Gastrocnemius medialis (tissue), 4 donors: ENCODE measurements at regions not wholly inside any gene's neighbourhood (a gene's known extent, or its start where the extent isn't known, plus 50 kb on each side); places are given as distances from the start of the nearest gene placed in this dataset.

Source experiments
- ATAC-seq, 2 donors: fragments of 150-250 bp; one replicate each; pipeline ENCODE4 v1.9.1; 2016
- DNase-seq, 2 donors: peaks; one replicate each; pipeline ENCODE4 v3.0.0-alpha.2; 2019
- H3K27ac ChIP-seq, 4 donors: fragments of 200-600 bp; sonication (generic); 1 replicate in 1 of 4; 2 replicates in 3 of 4; pipeline ENCODE4 v1.5.1; 2016 to 2018; ENCODE audit warnings: mild to moderate bottlenecking in 2 of 4, moderate library complexity in 1 of 4
- H3K27me3 ChIP-seq, 3 donors: fragments of 200-600 bp; sonication (generic) in 2 of 3; 1 replicate in 1 of 3; 2 replicates in 2 of 3; pipeline versions ENCODE4 v1.5.1 to v1.6.0; 2016 to 2019; ENCODE audit warnings: mild to moderate bottlenecking in 1 of 3, moderate library complexity in 1 of 3
- H3K36me3 ChIP-seq, 2 donors: fragments of 200-600 bp; sonication (generic) in 1 of 2; one replicate each; pipeline ENCODE4 v1.5.1; 2017 to 2018
- H3K4me1 ChIP-seq, 2 donors: fragments of 200-600 bp; sonication (generic) in 1 of 2; one replicate each; pipeline ENCODE4 v1.5.1; 2016 to 2017; ENCODE audit warnings: mild to moderate bottlenecking in 2 of 2
- H3K4me3 ChIP-seq, 4 donors: fragments of 200-600 bp; sonication (generic) in 3 of 4; 1 replicate in 1 of 4; 2 replicates in 3 of 4; pipeline ENCODE4 v1.5.1; 2016 to 2019; ENCODE audit warnings: mild to moderate bottlenecking in 2 of 4
- H3K9me3 ChIP-seq, 3 donors: fragments of 200-600 bp; sonication (generic) in 2 of 3; 1 replicate in 1 of 3; 2 replicates in 2 of 3; pipeline ENCODE4 v1.5.1; 2016 to 2019
- POLR2A ChIP-seq, 2 donors: fragments of 450-650 bp; IDR thresholded peaks; one replicate each; pipeline ENCODE4 v1.6.1; 2017; ENCODE audit warnings: antibody characterized with exemption in 2 of 2, mild to moderate bottlenecking in 2 of 2, moderate library complexity in 2 of 2
- in situ Hi-C, 4 donors: fragments of 200-750 bp; cut with MboI; loops; one replicate each; pipeline versions ENCODE4 v1.15.0 to v1.8.0; 2017; ENCODE audit warnings: low sequenced_read_pairs in 4 of 4
- intact Hi-C: fragments of 100-400 bp; cut with DNase I; formaldehyde crosslinking; loops from one replicate; pipeline ENCODE4 v1.15.1; 2023; ENCODE audit warnings: low total_unique reads
- TF ChIP-seq, protein P1 (sequence below), 5 experiments: fragments of 450-650 bp in 3 of 5; fragments of 200-600 bp in 2 of 5; sonication (generic) in 2 of 5; IDR thresholded peaks in 4 of 5; conservative IDR thresholded peaks in 1 of 5; 1 replicate in 4 of 5; 2 replicates in 1 of 5; pipeline ENCODE4 v1.5.1; 2016 to 2019; ENCODE audit warnings: antibody characterized with exemption in 5 of 5, mild to moderate bottlenecking in 3 of 5, moderate library complexity in 3 of 5

DNA sequence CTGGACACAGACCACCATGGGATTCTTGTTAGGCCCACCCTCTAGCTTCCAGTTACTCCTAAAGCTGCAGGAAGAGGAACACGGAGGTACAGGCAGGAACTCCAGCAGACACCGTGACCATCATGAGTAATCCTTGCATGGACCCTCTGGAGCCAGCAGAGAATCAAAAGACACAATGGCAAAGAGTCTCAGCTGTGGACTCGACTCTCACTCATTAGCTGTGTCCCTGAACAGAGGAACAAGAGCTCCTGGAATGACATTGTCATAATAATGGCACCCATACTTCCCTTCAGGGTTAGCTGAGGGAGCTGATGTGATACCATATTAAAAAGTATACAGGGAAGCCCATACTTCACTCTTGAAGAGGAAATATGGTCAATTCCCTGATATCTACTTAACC, 176.3 kb upstream of the ASIC2 start:
- Histone ChIP-seq H3K4me3 (no peak overlapping the region), H3K36me3 (no peaks in the 10 kb centered on the region), H3K9me3 (no peaks in the 10 kb centered on the region), H3K27me3 (no peaks in the 10 kb centered on the region), H3K4me1 (no peaks in the 10 kb centered on the region), H3K27ac (no peak overlapping the region)
- intact Hi-C loops (no loop called here), in situ Hi-C loops (no loop called here)
- TF ChIP-seq, protein P1, sequence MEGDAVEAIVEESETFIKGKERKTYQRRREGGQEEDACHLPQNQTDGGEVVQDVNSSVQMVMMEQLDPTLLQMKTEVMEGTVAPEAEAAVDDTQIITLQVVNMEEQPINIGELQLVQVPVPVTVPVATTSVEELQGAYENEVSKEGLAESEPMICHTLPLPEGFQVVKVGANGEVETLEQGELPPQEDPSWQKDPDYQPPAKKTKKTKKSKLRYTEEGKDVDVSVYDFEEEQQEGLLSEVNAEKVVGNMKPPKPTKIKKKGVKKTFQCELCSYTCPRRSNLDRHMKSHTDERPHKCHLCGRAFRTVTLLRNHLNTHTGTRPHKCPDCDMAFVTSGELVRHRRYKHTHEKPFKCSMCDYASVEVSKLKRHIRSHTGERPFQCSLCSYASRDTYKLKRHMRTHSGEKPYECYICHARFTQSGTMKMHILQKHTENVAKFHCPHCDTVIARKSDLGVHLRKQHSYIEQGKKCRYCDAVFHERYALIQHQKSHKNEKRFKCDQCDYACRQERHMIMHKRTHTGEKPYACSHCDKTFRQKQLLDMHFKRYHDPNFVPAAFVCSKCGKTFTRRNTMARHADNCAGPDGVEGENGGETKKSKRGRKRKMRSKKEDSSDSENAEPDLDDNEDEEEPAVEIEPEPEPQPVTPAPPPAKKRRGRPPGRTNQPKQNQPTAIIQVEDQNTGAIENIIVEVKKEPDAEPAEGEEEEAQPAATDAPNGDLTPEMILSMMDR (IDR thresholded peaks at IDR 0.05 in 4 of 5, conservative IDR thresholded peaks at IDR 0.05 in 1 of 5), result no peak
- no peak for TF ChIP-seq POLR2A (IDR thresholded peaks at IDR 0.05)
- no peak for DNase-seq
- ATAC-seq, result no peak

GRCh38 chr17:33469911-33470310, 176.8 kb upstream of the ASIC2 start:
- Histone ChIP-seq H3K27ac (no peak overlapping the region), H3K9me3 (no peaks in the 10 kb centered on the region), H3K4me3 (no peak overlapping the region), H3K36me3 (no peaks in the 10 kb centered on the region), H3K4me1 (no peaks in the 10 kb centered on the region), H3K27me3 (no peaks in the 10 kb centered on the region)
- intact Hi-C loops, result no loop called here
- in situ Hi-C loops, result no loop called here
- DNase-seq (no peak), ATAC-seq (no peak)
- TF ChIP-seq, protein P1 (IDR thresholded peaks at IDR 0.05 in 4 of 5, conservative IDR thresholded peaks at IDR 0.05 in 1 of 5), result no peak
- no peak for TF ChIP-seq POLR2A (IDR thresholded peaks at IDR 0.05)

DNA sequence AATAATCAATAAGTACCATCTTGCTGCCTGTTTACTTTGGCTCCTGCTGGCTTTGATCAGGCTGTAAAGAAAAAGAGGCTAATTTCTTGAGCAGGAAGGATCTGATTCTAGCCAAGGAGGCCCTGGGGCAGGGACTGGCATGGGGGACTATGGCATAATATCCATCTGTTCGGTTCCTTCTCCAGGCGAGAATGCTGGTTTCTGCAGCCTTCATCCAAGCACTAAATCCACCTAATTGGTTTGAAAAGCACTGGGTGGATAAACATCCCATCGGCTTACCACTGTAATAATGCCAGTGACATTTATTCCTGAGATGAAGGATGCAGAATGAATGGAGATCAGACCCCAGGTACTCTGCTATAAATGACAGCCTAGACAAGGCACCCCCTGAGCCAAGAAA, 180.0 kb upstream of the ASIC2 start:
- TF ChIP-seq POLR2A (IDR thresholded peaks at IDR 0.05), result no peak
- TF ChIP-seq, protein P1 (IDR thresholded peaks at IDR 0.05 in 4 of 5, conservative IDR thresholded peaks at IDR 0.05 in 1 of 5), result no peak
- ATAC-seq (no peak), DNase-seq (no peak)
- intact Hi-C loops (no loop called here), in situ Hi-C loops (no loop called here)
- H3K4me3 ChIP-seq, result no peak overlapping the region
- no peak overlapping the region for H3K27ac ChIP-seq
- no peaks in the 10 kb centered on the region for H3K36me3 ChIP-seq
- no peaks in the 10 kb centered on the region for H3K27me3 ChIP-seq
- H3K9me3 ChIP-seq, result no peaks in the 10 kb centered on the region
- H3K4me1 ChIP-seq, result no peaks in the 10 kb centered on the region

DNA sequence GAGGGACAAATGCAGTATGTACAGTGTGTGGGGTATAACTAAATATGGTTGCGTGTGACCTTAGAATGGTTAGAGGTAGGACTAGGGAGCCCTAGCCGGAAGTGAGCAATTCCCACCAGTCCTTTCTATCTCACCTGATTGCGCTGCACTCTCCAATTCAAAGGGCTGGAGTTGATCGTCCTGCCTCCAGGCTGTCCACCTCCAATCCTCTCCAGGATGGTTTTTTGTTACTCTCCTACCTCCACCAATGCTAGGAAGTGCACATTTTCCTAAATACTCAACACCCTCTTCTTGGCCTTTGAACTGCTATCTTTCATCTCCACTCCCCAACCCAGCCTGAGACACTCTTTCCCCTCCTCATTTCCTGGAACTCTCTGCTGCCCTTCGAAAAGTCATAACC, 181.7 kb upstream of the ASIC2 start:
- intact Hi-C loops, result no loop called here
- no peaks in the 10 kb centered on the region for H3K4me1 ChIP-seq
- H3K27me3 ChIP-seq, result no peaks in the 10 kb centered on the region
- ATAC-seq (no peak), DNase-seq (no peak)
- no peaks in the 10 kb centered on the region for H3K9me3 ChIP-seq
- in situ Hi-C loops, result no loop called here
- no peak overlapping the region for H3K27ac ChIP-seq
- no peaks in the 10 kb centered on the region for H3K36me3 ChIP-seq
- H3K4me3 ChIP-seq, result no peak overlapping the region
- TF ChIP-seq, protein P1 (IDR thresholded peaks at IDR 0.05 in 4 of 5, conservative IDR thresholded peaks at IDR 0.05 in 1 of 5), result no peak
- no peak for TF ChIP-seq POLR2A (IDR thresholded peaks at IDR 0.05)

- ATAC-seq, result no peak
- TF ChIP-seq POLR2A (IDR thresholded peaks at IDR 0.05), result no peak
- TF ChIP-seq, protein P1 (IDR thresholded peaks at IDR 0.05 in 4 of 5, conservative IDR thresholded peaks at IDR 0.05 in 1 of 5), result no peak
- in situ Hi-C loops, result no loop called here
- Histone ChIP-seq H3K4me3 (no peak overlapping the region), H3K9me3 (no peaks in the 10 kb centered on the region), H3K4me1 (no peaks in the 10 kb centered on the region), H3K27ac (no peak overlapping the region), H3K27me3 (no peaks in the 10 kb centered on the region), H3K36me3 (no peaks in the 10 kb centered on the region)
- DNase-seq, result no peak
- intact Hi-C loops, result no loop called here
Observed at GRCh38 chr17:33475594-33475993, 182.5 kb upstream of the ASIC2 start.
